DMS114 treated with DMSO at 0.1 percent for 48 hours (cell line): ENCODE measurements at regions not wholly inside any gene's neighbourhood (a gene's known extent, or its start where the extent isn't known, plus 50 kb on each side); places are given as distances from the start of the nearest gene placed in this dataset.

Source experiments
- DNase-seq: peaks from one replicate; lab custom pipeline; 2025; ENCODE audit not compliant: unreplicated experiment; lab: John Stamatoyannopoulos, UW

GRCh38 chr5:104739905-104740304, 1177.3 kb upstream of the NUDT12 start:
- DNase-seq = no peak

- DNase-seq = no peak
Measured at GRCh38 chr5:104739503-104739902, 1176.9 kb upstream of the NUDT12 start.

GRCh38 chr5:104736073-104736472, 1173.5 kb upstream of the NUDT12 start:
- no peak for DNase-seq

GRCh38 chr5:104734046-104734445, 1171.5 kb upstream of the NUDT12 start:
- no peak for DNase-seq

GRCh38 chr5:104733063-104733669, 1170.6 kb upstream of the NUDT12 start:
- DNase-seq = no peak

GRCh38 chr5:104731331-104731730, 1168.7 kb upstream of the NUDT12 start:
- no peak for DNase-seq

GRCh38 chr5:104708027-104708426, 1145.4 kb upstream of the NUDT12 start:
- no peak for DNase-seq

- no peak for DNase-seq
Measured at GRCh38 chr5:104706600-104706999, 1144.0 kb upstream of the NUDT12 start.

GRCh38 chr5:104702212-104702611, 1139.6 kb upstream of the NUDT12 start:
- DNase-seq = no peak

- DNase-seq = no peak
Measured at GRCh38 chr5:104699438-104699837, 1136.8 kb upstream of the NUDT12 start.

- DNase-seq = no peak
Measured at GRCh38 chr5:104661256-104661655, 1098.7 kb upstream of the NUDT12 start.

- DNase-seq = no peak
Measured at GRCh38 chr5:104659497-104659896, 1096.9 kb upstream of the NUDT12 start.

- no peak for DNase-seq
Measured at GRCh38 chr5:104652271-104652861, 1089.8 kb upstream of the NUDT12 start.

GRCh38 chr5:104650313-104651055, 1087.9 kb upstream of the NUDT12 start:
- DNase-seq = no peak

- no peak for DNase-seq
Measured at GRCh38 chr5:104646416-104646815, 1083.8 kb upstream of the NUDT12 start.

GRCh38 chr5:104643320-104643719, 1080.7 kb upstream of the NUDT12 start:
- DNase-seq = no peak

GRCh38 chr5:104635227-104635626, 1072.6 kb upstream of the NUDT12 start:
- no peak for DNase-seq

- no peak for DNase-seq
Measured at GRCh38 chr5:104628911-104629310, 1066.3 kb upstream of the NUDT12 start.

GRCh38 chr5:104626122-104626521, 1063.5 kb upstream of the NUDT12 start:
- DNase-seq = no peak

GRCh38 chr5:104612005-104612404, 1049.4 kb upstream of the NUDT12 start:
- DNase-seq = no peak

GRCh38 chr5:104611135-104611767, 1048.7 kb upstream of the NUDT12 start:
- DNase-seq = no peak

- no peak for DNase-seq
Measured at GRCh38 chr5:104606258-104606829, 1043.8 kb upstream of the NUDT12 start.
